Sigmoid colon (tissue), 6 donors: ENCODE measurements at regions not wholly inside any gene's neighbourhood (a gene's known extent, or its start where the extent isn't known, plus 50 kb on each side); places are given as distances from the start of the nearest gene placed in this dataset.
A peak's percentile ranks its signal among the peaks of the same experiment; 100 is the strongest.

ENCODE experiments used
- DNase-seq: peaks from one replicate; pipeline ENCODE4 v3.0.0-alpha.2; 2019
- H3K27ac ChIP-seq, 4 donors: fragments of 200-600 bp; sonication (generic); one replicate each; pipeline ENCODE4 v1.5.1; 2016 to 2019; ENCODE audit warnings: mild to moderate bottlenecking in 1 of 4
- H3K27me3 ChIP-seq, 3 donors: fragments of 200-600 bp; sonication (generic); one replicate each; pipeline ENCODE4 v1.5.1; 2019; ENCODE audit warnings: mild to moderate bottlenecking in 1 of 3
- H3K36me3 ChIP-seq, 4 donors: fragments of 200-600 bp; sonication (generic); one replicate each; pipeline ENCODE4 v1.5.1; 2016 to 2019
- H3K4me1 ChIP-seq, 4 donors: fragments of 200-600 bp; sonication (generic); one replicate each; pipeline ENCODE4 v1.5.1; 2017 to 2019
- H3K4me3 ChIP-seq, 4 donors: fragments of 200-600 bp; sonication (generic); one replicate each; pipeline ENCODE4 v1.5.1; 2017 to 2019; ENCODE audit warnings: mild to moderate bottlenecking in 2 of 4, moderate library complexity in 1 of 4
- H3K9me3 ChIP-seq, 4 donors: fragments of 200-600 bp in 3 of 4; sonication (generic) in 3 of 4; one replicate each; pipeline versions ENCODE4 v1.5.1 to v1.6.1; 2013 to 2019
- CTCF ChIP-seq, 4 experiments: fragments of 450-650 bp in 3 of 4; fragments of 200-600 bp in 1 of 4; IDR thresholded peaks; one replicate each; pipeline ENCODE4 v1.5.1; 2016 to 2019; ENCODE audit warnings: antibody characterized with exemption in 4 of 4, mild to moderate bottlenecking in 3 of 4, moderate library complexity in 2 of 4
- EP300 ChIP-seq, 4 donors: sonication (generic); formaldehyde crosslinking; IDR thresholded peaks; one replicate each; pipeline ENCODE4 v1.6.1; 2017; ENCODE audit warnings: antibody characterized with exemption in 4 of 4
- POLR2A ChIP-seq, 2 donors: fragments of 450-650 bp; IDR thresholded peaks; one replicate each; pipeline ENCODE4 v1.6.1; 2016; ENCODE audit warnings: antibody characterized with exemption in 2 of 2, mild to moderate bottlenecking in 2 of 2, moderate library complexity in 2 of 2
- POLR2AphosphoS5 ChIP-seq, 4 donors: sonication (generic); formaldehyde crosslinking; IDR thresholded peaks; one replicate each; pipeline ENCODE4 v1.6.1; 2017; ENCODE audit warnings: antibody characterized with exemption in 4 of 4
- WGBS, 2 donors: extraction: QIAGEN DNeasy Blood & Tissue Kit; methylation state at CpG; one replicate each; pipeline ENCODE4 v1.1.7; 2013; 5-methylcytosine and 5-hydroxymethylcytosine counted together
- intact Hi-C: fragments of 100-400 bp; cut with DNase I; formaldehyde crosslinking; loops from one replicate; pipeline ENCODE4 v1.15.1; 2023
- donor health status: healthy with polysubstance abuse.
- donor health status: healthy.

- no peak for DNase-seq
- peaks cover 0 to 8% (median 0%) of the 10 kb centered on the region in 4 donors for H3K4me1 ChIP-seq
- TF ChIP-seq CTCF (IDR thresholded peaks at IDR 0.05) (no peak), POLR2AphosphoS5 (IDR thresholded peaks at IDR 0.05) (no peak), POLR2A (IDR thresholded peaks at IDR 0.05) (no peak), EP300 (IDR thresholded peaks at IDR 0.05) (no peak)
- intact Hi-C loops, result no loop called here
- no peaks in the 10 kb centered on the region for H3K9me3 ChIP-seq
- WGBS, 2 donors, result 74% methylated on average over 3 of the region's 3 CpGs
- H3K4me3 ChIP-seq, result no peak overlapping the region
- H3K36me3 ChIP-seq, result no peaks in the 10 kb centered on the region
- H3K27ac ChIP-seq, result peak overlapping the region in 1 of 4 donors; percentile 24
- no peaks in the 10 kb centered on the region for H3K27me3 ChIP-seq
Measured at GRCh38 chr18:29174891-29175290, 998.0 kb upstream of the CDH2 start.

GRCh38 chr18:29172756-29173067 lies 995.8 kb upstream of the CDH2 start:
- Histone ChIP-seq H3K4me1 (peaks cover 0 to 8% (median 0%) of the 10 kb centered on the region in 4 donors), H3K9me3 (no peaks in the 10 kb centered on the region), H3K36me3 (no peaks in the 10 kb centered on the region), H3K27ac (peak overlapping the region in 1 of 4 donors; percentile 46), H3K4me3 (no peak overlapping the region), H3K27me3 (no peaks in the 10 kb centered on the region)
- no peak for TF ChIP-seq CTCF (IDR thresholded peaks at IDR 0.05)
- no peak for TF ChIP-seq POLR2AphosphoS5 (IDR thresholded peaks at IDR 0.05)
- TF ChIP-seq POLR2A (IDR thresholded peaks at IDR 0.05), result no peak
- DNase-seq, result no peak
- intact Hi-C loops, result no loop called here
- WGBS, 2 donors, result 24 to 63% methylated on average over 1 of the region's 1 CpG

GRCh38 chr18:29171892-29172755 lies 995.2 kb upstream of the CDH2 start:
- no peaks in the 10 kb centered on the region for H3K27me3 ChIP-seq

GRCh38 chr18:29169599-29169998 lies 992.7 kb upstream of the CDH2 start:
- Histone ChIP-seq H3K9me3 (no peaks in the 10 kb centered on the region), H3K27me3 (no peaks in the 10 kb centered on the region), H3K27ac (no peak overlapping the region), H3K4me1 (peaks cover 0 to 23% (median 12%) of the 10 kb centered on the region in 4 donors), H3K4me3 (no peak overlapping the region), H3K36me3 (no peaks in the 10 kb centered on the region)
- intact Hi-C loops, result no loop called here
- no peak for TF ChIP-seq POLR2AphosphoS5 (IDR thresholded peaks at IDR 0.05)
- TF ChIP-seq POLR2A (IDR thresholded peaks at IDR 0.05), result no peak
- TF ChIP-seq CTCF (IDR thresholded peaks at IDR 0.05), result no peak
- no peak for TF ChIP-seq EP300 (IDR thresholded peaks at IDR 0.05)
- DNase-seq, result no peak

More at GRCh38 chr18:29171892-29172755, 995.2 kb upstream of the CDH2 start:
- WGBS, 2 donors, result 66 to 68% methylated on average over 5 of the region's 5 CpGs
- Histone ChIP-seq H3K4me1 (peaks cover 0 to 8% (median 0%) of the 10 kb centered on the region in 4 donors), H3K9me3 (no peaks in the 10 kb centered on the region), H3K27ac (peak overlapping the region in 1 of 4 donors; percentile 46), H3K4me3 (no peak overlapping the region), H3K36me3 (no peaks in the 10 kb centered on the region)
- no peak for DNase-seq
- intact Hi-C loops, result no loop called here
- TF ChIP-seq EP300 (IDR thresholded peaks at IDR 0.05), result no peak
- no peak for TF ChIP-seq POLR2A (IDR thresholded peaks at IDR 0.05)
- TF ChIP-seq POLR2AphosphoS5 (IDR thresholded peaks at IDR 0.05), result no peak
- TF ChIP-seq CTCF (IDR thresholded peaks at IDR 0.05), result no peak
